ENCODE measurements at regions not wholly inside any gene's neighbourhood (a gene's known extent, or its start where the extent isn't known, plus 50 kb on each side); places are given as distances from the start of the nearest gene placed in this dataset.

DNA sequence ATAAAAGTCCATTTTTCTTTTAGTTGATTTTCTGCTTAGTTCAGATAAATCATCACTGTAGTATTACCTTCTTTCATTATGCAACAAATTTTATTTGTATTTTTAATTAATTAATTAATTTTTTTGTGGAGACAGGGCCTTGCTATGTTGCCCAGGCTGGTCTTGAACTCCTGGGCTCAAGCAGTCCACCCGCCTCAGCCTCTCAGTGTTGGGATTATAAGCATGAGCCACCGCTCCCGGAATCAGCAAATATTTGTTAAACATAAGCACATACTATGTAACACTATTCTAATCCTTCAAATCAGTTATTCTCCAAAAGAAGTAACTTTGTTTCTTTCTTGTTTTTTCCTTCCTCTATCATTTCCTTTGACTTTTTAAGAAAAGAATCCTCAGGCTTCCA lies 584.8 kb upstream of the ANKRD30A start:
- H3K4me3 ChIP-seq (ENCODE audit: insufficient read depth, low read length): no peak overlapping the region
- TF ChIP-seq, protein P1, sequence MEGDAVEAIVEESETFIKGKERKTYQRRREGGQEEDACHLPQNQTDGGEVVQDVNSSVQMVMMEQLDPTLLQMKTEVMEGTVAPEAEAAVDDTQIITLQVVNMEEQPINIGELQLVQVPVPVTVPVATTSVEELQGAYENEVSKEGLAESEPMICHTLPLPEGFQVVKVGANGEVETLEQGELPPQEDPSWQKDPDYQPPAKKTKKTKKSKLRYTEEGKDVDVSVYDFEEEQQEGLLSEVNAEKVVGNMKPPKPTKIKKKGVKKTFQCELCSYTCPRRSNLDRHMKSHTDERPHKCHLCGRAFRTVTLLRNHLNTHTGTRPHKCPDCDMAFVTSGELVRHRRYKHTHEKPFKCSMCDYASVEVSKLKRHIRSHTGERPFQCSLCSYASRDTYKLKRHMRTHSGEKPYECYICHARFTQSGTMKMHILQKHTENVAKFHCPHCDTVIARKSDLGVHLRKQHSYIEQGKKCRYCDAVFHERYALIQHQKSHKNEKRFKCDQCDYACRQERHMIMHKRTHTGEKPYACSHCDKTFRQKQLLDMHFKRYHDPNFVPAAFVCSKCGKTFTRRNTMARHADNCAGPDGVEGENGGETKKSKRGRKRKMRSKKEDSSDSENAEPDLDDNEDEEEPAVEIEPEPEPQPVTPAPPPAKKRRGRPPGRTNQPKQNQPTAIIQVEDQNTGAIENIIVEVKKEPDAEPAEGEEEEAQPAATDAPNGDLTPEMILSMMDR (IDR thresholded peaks at IDR 0.05; ENCODE audit: extremely low read depth, low read depth, low read length): no peak
- H4K20me1 ChIP-seq (ENCODE audit: insufficient read depth, low read length): no peaks in the 10 kb centered on the region
- no peak overlapping the region for H3K4me2 ChIP-seq (ENCODE audit: insufficient read depth, low read length)
- no peaks in the 10 kb centered on the region for H3K79me2 ChIP-seq (ENCODE audit: insufficient read depth, low read length)
- H3K4me1 ChIP-seq (ENCODE audit: insufficient read depth, low read length): peaks cover 2% of the 10 kb centered on the region
- no peak overlapping the region for H2AFZ ChIP-seq (ENCODE audit: low read length)
- no peaks in the 10 kb centered on the region for H3K36me3 ChIP-seq (ENCODE audit: insufficient read depth, low read length)
- no peak for DNase-seq (ENCODE audit: insufficient read length, low spot score, missing footprints)
- no peaks in the 10 kb centered on the region for H3K9me3 ChIP-seq (ENCODE audit: low read depth, low read length)
- no peaks in the 10 kb centered on the region for H3K27me3 ChIP-seq (ENCODE audit: insufficient read depth, low read length)
- H3K27ac ChIP-seq (ENCODE audit: low read depth, low read length): no peak overlapping the region

DNA sequence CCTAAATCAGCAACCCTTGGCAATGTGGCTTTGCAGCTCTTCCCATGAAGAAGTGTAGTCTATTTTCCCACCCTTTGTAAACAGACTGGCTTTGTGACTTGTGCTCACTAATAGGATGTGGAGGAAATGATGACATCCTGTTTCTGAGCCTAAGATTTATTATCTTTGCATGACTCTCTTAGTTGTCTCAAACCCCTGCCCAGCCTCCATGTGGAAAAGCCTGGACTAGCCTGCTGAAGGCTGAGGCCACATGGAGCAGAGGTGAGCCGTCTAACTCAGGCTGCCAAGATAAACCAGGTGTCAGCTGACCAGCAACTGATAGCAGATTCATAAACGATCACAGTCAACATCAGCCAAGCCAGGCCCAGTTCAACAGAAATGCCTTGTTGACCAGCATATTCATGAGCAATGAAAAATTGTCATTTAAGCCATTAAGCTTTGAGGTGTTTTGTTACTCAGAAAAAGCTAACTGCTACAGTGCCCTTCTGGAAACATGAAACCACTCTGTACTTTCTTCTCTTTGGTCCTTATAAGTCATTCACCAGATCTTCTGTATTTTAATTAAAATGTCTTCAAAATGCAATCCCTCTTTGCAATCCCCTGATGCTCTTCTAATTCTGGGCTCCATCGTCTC lies 586.3 kb upstream of the ANKRD30A start:
- H3K4me2 ChIP-seq (ENCODE audit: insufficient read depth, low read length): no peak overlapping the region
- no peak overlapping the region for H3K27ac ChIP-seq (ENCODE audit: low read depth, low read length)
- H3K9me3 ChIP-seq (ENCODE audit: low read depth, low read length): no peaks in the 10 kb centered on the region
- H3K27me3 ChIP-seq (ENCODE audit: insufficient read depth, low read length): no peaks in the 10 kb centered on the region
- H3K36me3 ChIP-seq (ENCODE audit: insufficient read depth, low read length): no peaks in the 10 kb centered on the region
- no peaks in the 10 kb centered on the region for H3K79me2 ChIP-seq (ENCODE audit: insufficient read depth, low read length)
- DNase-seq (ENCODE audit: insufficient read length, low spot score, missing footprints): peak; percentile 48
- H3K4me3 ChIP-seq (ENCODE audit: insufficient read depth, low read length): no peak overlapping the region
- H2AFZ ChIP-seq (ENCODE audit: low read length): peak overlapping the region; percentile 53
- TF ChIP-seq, protein P1 (IDR thresholded peaks at IDR 0.05; ENCODE audit: extremely low read depth, low read depth, low read length): no peak
- H4K20me1 ChIP-seq (ENCODE audit: insufficient read depth, low read length): no peaks in the 10 kb centered on the region
- peaks cover 12% of the 10 kb centered on the region for H3K4me1 ChIP-seq (ENCODE audit: insufficient read depth, low read length)

DNA sequence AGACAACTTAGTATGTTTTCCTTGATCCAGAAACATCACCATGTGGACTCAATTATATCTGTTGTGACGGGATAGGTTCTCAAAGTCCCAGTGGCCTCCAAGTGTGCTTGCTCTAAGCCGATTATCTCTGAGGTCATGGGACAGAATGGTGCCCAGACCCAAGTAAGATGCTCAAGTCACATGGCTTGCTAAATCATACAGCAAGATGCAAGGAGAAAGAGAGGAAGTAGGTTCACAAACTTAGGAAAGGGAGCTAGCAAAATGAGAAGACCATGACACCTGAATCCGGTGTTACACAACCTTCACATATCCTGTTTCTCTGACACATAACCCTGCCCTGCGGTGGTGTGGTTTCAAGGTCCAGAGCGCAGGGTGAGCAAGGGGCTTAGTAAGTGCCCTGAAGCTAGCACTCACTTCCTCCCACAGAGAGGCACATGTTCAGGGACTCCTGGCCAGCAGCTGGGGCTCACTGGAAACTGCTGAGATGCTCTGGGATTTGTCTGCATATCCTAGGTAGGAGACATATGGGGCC lies 590.9 kb upstream of the ANKRD30A start:
- Histone ChIP-seq H3K27me3 (ENCODE audit: insufficient read depth, low read length) (no peaks in the 10 kb centered on the region), H4K20me1 (ENCODE audit: insufficient read depth, low read length) (no peaks in the 10 kb centered on the region), H3K4me2 (ENCODE audit: insufficient read depth, low read length) (peak overlapping the region; percentile 5), H2AFZ (ENCODE audit: low read length) (peak overlapping the region; percentile 47), H3K36me3 (ENCODE audit: insufficient read depth, low read length) (no peaks in the 10 kb centered on the region), H3K27ac (ENCODE audit: low read depth, low read length) (no peak overlapping the region), H3K4me1 (ENCODE audit: insufficient read depth, low read length) (peaks cover 12% of the 10 kb centered on the region), H3K9me3 (ENCODE audit: low read depth, low read length) (no peaks in the 10 kb centered on the region), H3K79me2 (ENCODE audit: insufficient read depth, low read length) (no peaks in the 10 kb centered on the region), H3K4me3 (ENCODE audit: insufficient read depth, low read length) (no peak overlapping the region)
- TF ChIP-seq, protein P1 (IDR thresholded peaks at IDR 0.05; ENCODE audit: extremely low read depth, low read depth, low read length): no peak
- peak; percentile 68 for DNase-seq (ENCODE audit: insufficient read length, low spot score, missing footprints)

DNA sequence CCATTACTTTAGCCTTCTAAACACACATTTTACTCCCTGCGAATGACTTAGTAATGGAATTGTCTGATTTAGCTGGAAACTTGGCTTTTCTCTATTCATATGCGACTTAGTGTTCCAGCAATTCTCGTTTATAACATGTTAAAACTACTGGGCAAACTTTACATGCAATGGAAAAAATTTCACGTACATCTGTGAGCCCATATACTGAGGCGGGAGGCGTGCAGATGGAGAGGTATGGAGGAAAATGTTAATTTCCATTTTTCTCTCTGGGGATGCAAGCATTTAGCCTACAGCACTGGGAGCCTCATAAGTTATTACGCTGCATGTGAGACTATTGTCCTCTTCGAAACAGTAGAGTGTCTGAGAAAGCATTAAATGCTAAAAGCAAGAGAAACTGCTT lies 591.5 kb upstream of the ANKRD30A start:
- no peaks in the 10 kb centered on the region for H4K20me1 ChIP-seq (ENCODE audit: insufficient read depth, low read length)
- no peaks in the 10 kb centered on the region for H3K79me2 ChIP-seq (ENCODE audit: insufficient read depth, low read length)
- DNase-seq (ENCODE audit: insufficient read length, low spot score, missing footprints): no peak
- no peaks in the 10 kb centered on the region for H3K9me3 ChIP-seq (ENCODE audit: low read depth, low read length)
- no peak overlapping the region for H3K27ac ChIP-seq (ENCODE audit: low read depth, low read length)
- no peak overlapping the region for H3K4me3 ChIP-seq (ENCODE audit: insufficient read depth, low read length)
- no peaks in the 10 kb centered on the region for H3K36me3 ChIP-seq (ENCODE audit: insufficient read depth, low read length)
- no peak overlapping the region for H3K4me2 ChIP-seq (ENCODE audit: insufficient read depth, low read length)
- TF ChIP-seq, protein P1 (IDR thresholded peaks at IDR 0.05; ENCODE audit: extremely low read depth, low read depth, low read length): no peak
- H3K27me3 ChIP-seq (ENCODE audit: insufficient read depth, low read length): no peaks in the 10 kb centered on the region
- no peak overlapping the region for H2AFZ ChIP-seq (ENCODE audit: low read length)
- peaks cover 12% of the 10 kb centered on the region for H3K4me1 ChIP-seq (ENCODE audit: insufficient read depth, low read length)

Measured in osteoblast (primary cell).